ENCODE measurements at regions not wholly inside any gene's neighbourhood (a gene's known extent, or its start where the extent isn't known, plus 50 kb on each side); places are given as distances from the start of the nearest gene placed in this dataset.

DNA sequence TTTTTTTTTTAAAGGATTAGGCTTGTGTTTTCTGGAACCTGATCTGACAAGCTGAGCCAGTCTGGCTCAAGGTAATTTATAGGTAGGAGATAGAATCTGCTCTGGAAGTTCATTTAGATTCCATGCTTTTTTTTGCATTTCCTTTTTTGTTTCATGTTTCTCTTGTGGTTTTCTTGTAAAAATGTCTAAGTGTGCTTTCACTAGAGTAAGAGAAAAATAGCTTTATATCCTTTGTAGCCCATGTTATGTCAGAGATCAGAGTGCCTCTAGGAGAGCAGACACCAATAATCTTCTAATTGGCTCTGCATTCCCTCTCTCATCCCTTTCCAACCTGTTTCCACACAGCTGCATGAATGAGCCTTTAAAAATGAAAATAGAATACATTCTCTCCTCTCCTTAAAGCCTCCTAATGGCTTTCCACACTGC is 389.8 kb upstream of the KCNMB2 start:
- no peak overlapping the region for H3K27ac ChIP-seq (ENCODE audit: low read depth, low read length, poor library complexity, severe bottlenecking)
- ChIA-PET CTCF (no interaction called here), POLR2A (ENCODE audit: low non-redundant PET) (no interaction called here)
- no peak for TF ChIP-seq EZH2 (IDR thresholded peaks at IDR 0.05; ENCODE audit: borderline replicate concordance, low read depth, low read length, poor library complexity, severe bottlenecking)
- TF ChIP-seq, protein P1, sequence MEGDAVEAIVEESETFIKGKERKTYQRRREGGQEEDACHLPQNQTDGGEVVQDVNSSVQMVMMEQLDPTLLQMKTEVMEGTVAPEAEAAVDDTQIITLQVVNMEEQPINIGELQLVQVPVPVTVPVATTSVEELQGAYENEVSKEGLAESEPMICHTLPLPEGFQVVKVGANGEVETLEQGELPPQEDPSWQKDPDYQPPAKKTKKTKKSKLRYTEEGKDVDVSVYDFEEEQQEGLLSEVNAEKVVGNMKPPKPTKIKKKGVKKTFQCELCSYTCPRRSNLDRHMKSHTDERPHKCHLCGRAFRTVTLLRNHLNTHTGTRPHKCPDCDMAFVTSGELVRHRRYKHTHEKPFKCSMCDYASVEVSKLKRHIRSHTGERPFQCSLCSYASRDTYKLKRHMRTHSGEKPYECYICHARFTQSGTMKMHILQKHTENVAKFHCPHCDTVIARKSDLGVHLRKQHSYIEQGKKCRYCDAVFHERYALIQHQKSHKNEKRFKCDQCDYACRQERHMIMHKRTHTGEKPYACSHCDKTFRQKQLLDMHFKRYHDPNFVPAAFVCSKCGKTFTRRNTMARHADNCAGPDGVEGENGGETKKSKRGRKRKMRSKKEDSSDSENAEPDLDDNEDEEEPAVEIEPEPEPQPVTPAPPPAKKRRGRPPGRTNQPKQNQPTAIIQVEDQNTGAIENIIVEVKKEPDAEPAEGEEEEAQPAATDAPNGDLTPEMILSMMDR (conservative IDR thresholded peaks at IDR 0.05; ENCODE audit: low read depth, low read length), result no peak
- no peak overlapping the region for H3K4me3 ChIP-seq (ENCODE audit: low read depth, low read length, poor library complexity, severe bottlenecking)
- H3K4me1 ChIP-seq (ENCODE audit: insufficient read depth, low read length, poor library complexity, severe bottlenecking), result no peaks in the 10 kb centered on the region
- no peaks in the 10 kb centered on the region for H3K9me3 ChIP-seq (ENCODE audit: low read depth, low read length, poor library complexity, severe bottlenecking)
- BruUV-seq (replicated peaks), result no TSS peak
- H3K36me3 ChIP-seq (ENCODE audit: insufficient read depth, low read length, poor library complexity, severe bottlenecking), result no peaks in the 10 kb centered on the region
- intact Hi-C loops (cut with micrococcal nuclease; ENCODE audit: unreplicated experiment), result no loop called here
- no peaks in the 10 kb centered on the region for H3K27me3 ChIP-seq (replicated peaks; ENCODE audit: insufficient read depth, low read depth, low read length, poor library complexity)
- DNase-seq (ENCODE audit: low spot score), result no peak

DNA sequence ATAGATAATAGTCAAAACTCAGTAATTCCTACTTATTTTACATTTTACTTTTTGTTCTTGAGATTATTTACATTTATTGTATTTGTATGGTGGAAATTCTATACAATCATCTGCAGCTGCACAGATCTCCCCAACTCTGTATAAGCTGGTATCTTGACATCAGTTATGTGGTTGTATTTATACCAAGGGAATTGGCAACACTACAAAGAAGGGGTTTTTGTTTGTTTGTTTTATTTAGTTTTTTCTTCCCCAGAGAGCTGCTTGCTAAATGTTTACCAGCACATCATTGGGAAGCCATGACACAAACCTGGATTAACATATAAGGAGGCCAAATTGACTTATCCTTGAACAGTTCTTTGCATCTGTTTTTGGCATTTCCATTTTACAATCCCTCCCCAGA is 389.2 kb upstream of the KCNMB2 start:
- TF ChIP-seq EZH2 (IDR thresholded peaks at IDR 0.05; ENCODE audit: borderline replicate concordance, low read depth, low read length, poor library complexity, severe bottlenecking), result no peak
- TF ChIP-seq, protein P1 (conservative IDR thresholded peaks at IDR 0.05; ENCODE audit: low read depth, low read length), result no peak
- DNase-seq (ENCODE audit: low spot score), result no peak
- H3K27ac ChIP-seq (ENCODE audit: low read depth, low read length, poor library complexity, severe bottlenecking), result no peak overlapping the region
- no peaks in the 10 kb centered on the region for H3K4me1 ChIP-seq (ENCODE audit: insufficient read depth, low read length, poor library complexity, severe bottlenecking)
- H3K9me3 ChIP-seq (ENCODE audit: low read depth, low read length, poor library complexity, severe bottlenecking), result no peaks in the 10 kb centered on the region
- ChIA-PET POLR2A (ENCODE audit: low non-redundant PET) (no interaction called here), CTCF (no interaction called here)
- H3K27me3 ChIP-seq (replicated peaks; ENCODE audit: insufficient read depth, low read depth, low read length, poor library complexity), result no peaks in the 10 kb centered on the region
- no peak overlapping the region for H3K4me3 ChIP-seq (ENCODE audit: low read depth, low read length, poor library complexity, severe bottlenecking)
- intact Hi-C loops (cut with micrococcal nuclease; ENCODE audit: unreplicated experiment), result no loop called here
- BruUV-seq (replicated peaks), result no TSS peak
- no peaks in the 10 kb centered on the region for H3K36me3 ChIP-seq (ENCODE audit: insufficient read depth, low read length, poor library complexity, severe bottlenecking)

DNA sequence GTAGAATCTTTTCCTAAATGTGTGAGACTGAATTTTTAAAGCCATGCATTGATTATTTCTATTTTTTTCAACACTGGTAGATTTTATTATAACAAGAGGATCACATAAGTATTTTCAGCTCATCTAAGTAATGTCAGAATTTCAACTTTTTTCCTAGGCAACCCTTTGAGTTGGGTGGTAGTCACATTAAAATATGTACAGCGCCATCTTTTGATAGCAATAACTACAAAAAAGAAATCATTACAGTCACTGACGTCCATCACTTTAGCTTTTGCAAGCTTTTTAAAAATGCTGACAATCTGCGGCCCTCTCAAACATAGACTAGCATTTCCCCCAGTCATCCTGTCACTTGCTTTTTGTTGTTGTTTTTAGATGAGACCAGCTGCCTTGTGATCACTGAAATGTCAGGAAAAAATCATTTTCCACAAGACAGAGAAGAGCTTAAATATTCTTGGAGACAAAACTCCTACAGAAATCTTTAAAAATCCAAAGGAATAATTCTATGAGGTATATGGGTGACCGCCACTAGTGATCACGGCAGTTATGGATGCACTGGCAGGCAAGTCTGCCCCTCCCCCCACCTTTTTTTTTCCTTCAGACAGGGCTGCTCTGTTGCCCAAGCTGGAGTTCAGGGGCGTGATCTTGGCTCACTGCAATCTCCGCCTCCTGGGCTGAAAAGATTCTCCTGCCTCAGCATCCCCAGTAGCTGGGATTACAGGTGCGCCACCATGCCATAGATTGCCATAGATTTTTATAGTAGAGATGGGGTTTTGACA is 384.0 kb upstream of the KCNMB2 start:
- intact Hi-C loops (cut with micrococcal nuclease; ENCODE audit: unreplicated experiment), result loop anchor here (10.0 kb wide), 1 partner anchor 787 kb away; no protein-coding TSS in a partner anchor
- no peaks in the 10 kb centered on the region for H3K4me1 ChIP-seq (ENCODE audit: insufficient read depth, low read length, poor library complexity, severe bottlenecking)
- H3K27ac ChIP-seq (ENCODE audit: low read depth, low read length, poor library complexity, severe bottlenecking), result no peak overlapping the region
- DNase-seq (ENCODE audit: low spot score), result peak; percentile 37
- POLR2A ChIA-PET (ENCODE audit: low non-redundant PET), result no interaction called here
- no peaks in the 10 kb centered on the region for H3K9me3 ChIP-seq (ENCODE audit: low read depth, low read length, poor library complexity, severe bottlenecking)
- BruUV-seq (replicated peaks), result no TSS peak
- no peak overlapping the region for H3K4me3 ChIP-seq (ENCODE audit: low read depth, low read length, poor library complexity, severe bottlenecking)
- no peaks in the 10 kb centered on the region for H3K36me3 ChIP-seq (ENCODE audit: insufficient read depth, low read length, poor library complexity, severe bottlenecking)
- TF ChIP-seq, protein P1 (conservative IDR thresholded peaks at IDR 0.05; ENCODE audit: low read depth, low read length), result peak; percentile 48
- no peak for TF ChIP-seq EZH2 (IDR thresholded peaks at IDR 0.05; ENCODE audit: borderline replicate concordance, low read depth, low read length, poor library complexity, severe bottlenecking)
- CTCF ChIA-PET, result no interaction called here
- no peaks in the 10 kb centered on the region for H3K27me3 ChIP-seq (replicated peaks; ENCODE audit: insufficient read depth, low read depth, low read length, poor library complexity)

All from A673 (cell line).